Lower lobe of right lung (tissue), 2 donors: ENCODE measurements at regions not wholly inside any gene's neighbourhood (a gene's known extent, or its start where the extent isn't known, plus 50 kb on each side); places are given as distances from the start of the nearest gene placed in this dataset.
"Not testable (repeated sequence)": the region's sequence is repeated elsewhere in the genome, so short reads cannot be mapped to it uniquely, and the experiment has no call there.

Experiments
- ATAC-seq, 2 donors: fragments of 200-7000 bp; cut with Tn5 transposase; one replicate each; pipeline ENCODE4 v1.9.1; 2020 to 2022; ENCODE audit warnings: mild to moderate bottlenecking in 2 of 2, moderate library complexity in 2 of 2
- DNase-seq: peaks from one replicate; pipeline ENCODE4 v3.0.0-alpha.2; 2020
- H3K27ac ChIP-seq: fragments of 200-600 bp; one replicate; pipeline ENCODE4 v1.8.0; 2022
- H3K27me3 ChIP-seq: fragments of 200-600 bp; one replicate; pipeline ENCODE4 v1.8.0; 2022; ENCODE audit warnings: low read depth
- H3K36me3 ChIP-seq: fragments of 200-600 bp; one replicate; pipeline ENCODE4 v1.8.0; 2022; ENCODE audit warnings: mild to moderate bottlenecking
- H3K4me1 ChIP-seq: fragments of 200-600 bp; one replicate; pipeline ENCODE4 v1.8.0; 2022
- H3K4me3 ChIP-seq: fragments of 200-600 bp; one replicate; pipeline ENCODE4 v1.8.0; 2022; ENCODE audit warnings: mild to moderate bottlenecking
- H3K9me3 ChIP-seq: fragments of 200-600 bp; one replicate; pipeline ENCODE4 v1.8.0; 2022
- CTCF ChIP-seq: fragments of 200-600 bp; IDR thresholded peaks from one replicate; pipeline ENCODE4 v1.8.0; 2022; ENCODE audit warnings: antibody characterized with exemption, mild to moderate bottlenecking
- intact Hi-C: fragments of 100-400 bp; cut with DNase I; formaldehyde crosslinking; loops from one replicate; pipeline ENCODE4 v1.11.0; 2022
- donor health status: DM: no; HTN: yes; CAD: no; lungs with severe emphysema.

- TF ChIP-seq CTCF, result no peak
- DNase-seq (no peak), ATAC-seq (no peak)
- peaks cover 48% of the 10 kb centered on the region for H3K4me1 ChIP-seq
- H3K27ac ChIP-seq, result no peak overlapping the region
- no peaks in the 10 kb centered on the region for H3K9me3 ChIP-seq
- H3K27me3 ChIP-seq, result no peaks in the 10 kb centered on the region
- no peak overlapping the region for H3K4me3 ChIP-seq
- no peaks in the 10 kb centered on the region for H3K36me3 ChIP-seq
- intact Hi-C loops, result no loop called here
Observed at GRCh38 chr1:168468042-168468809, 75.6 kb downstream of the XCL2 start.

- no peaks in the 10 kb centered on the region for H3K36me3 ChIP-seq
- no peak for DNase-seq
- ATAC-seq, result no peak
- peaks cover 48% of the 10 kb centered on the region for H3K4me1 ChIP-seq
- H3K27ac ChIP-seq, result no peak overlapping the region
- no peak for TF ChIP-seq CTCF
- no peaks in the 10 kb centered on the region for H3K27me3 ChIP-seq
- no peaks in the 10 kb centered on the region for H3K9me3 ChIP-seq
- no peak overlapping the region for H3K4me3 ChIP-seq
- intact Hi-C loops, result no loop called here
Observed at GRCh38 chr1:168467452-168467851, 76.3 kb downstream of the XCL2 start.

GRCh38 chr1:168466714-168467131 lies 77.1 kb downstream of the XCL2 start:
- H3K36me3 ChIP-seq, result no peaks in the 10 kb centered on the region
- intact Hi-C loops, result no loop called here
- H3K4me1 ChIP-seq, result peaks cover 48% of the 10 kb centered on the region
- H3K27me3 ChIP-seq, result no peaks in the 10 kb centered on the region
- no peak for DNase-seq
- H3K27ac ChIP-seq, result peak overlapping the region; percentile 25
- ATAC-seq, result peak in 1 of 2 donors; percentile 48
- TF ChIP-seq CTCF, result no peak
- H3K4me3 ChIP-seq, result no peak overlapping the region
- H3K9me3 ChIP-seq, result no peaks in the 10 kb centered on the region

GRCh38 chr1:168466092-168466713 lies 77.6 kb downstream of the XCL2 start:
- Histone ChIP-seq H3K36me3 (no peaks in the 10 kb centered on the region), H3K9me3 (no peaks in the 10 kb centered on the region), H3K4me3 (no peak overlapping the region), H3K4me1 (peaks cover 48% of the 10 kb centered on the region), H3K27ac (peak overlapping the region; percentile 25), H3K27me3 (no peaks in the 10 kb centered on the region)
- peak; percentile 58 to 71 for ATAC-seq
- no peak for DNase-seq
- TF ChIP-seq CTCF, result no peak
- intact Hi-C loops, result no loop called here

GRCh38 chr1:168461108-168461507 lies 82.7 kb downstream of the XCL2 start:
- H3K27me3 ChIP-seq, intact Hi-C loops, H3K27ac ChIP-seq, ATAC-seq, DNase-seq, H3K36me3 ChIP-seq, H3K9me3 ChIP-seq, H3K4me1 ChIP-seq, H3K4me3 ChIP-seq: not testable (repeated sequence)

- H3K27me3 ChIP-seq, H3K4me1 ChIP-seq, H3K27ac ChIP-seq, H3K4me3 ChIP-seq, DNase-seq, intact Hi-C loops, H3K36me3 ChIP-seq, ATAC-seq, H3K9me3 ChIP-seq: not testable (repeated sequence)
Observed at GRCh38 chr1:168457296-168457695, 86.5 kb downstream of the XCL2 start.
